GM18907 (cell line): ENCODE measurements at regions not wholly inside any gene's neighbourhood (a gene's known extent, or its start where the extent isn't known, plus 50 kb on each side); places are given as distances from the start of the nearest gene placed in this dataset.

Source experiments
- ATAC-seq: cut with Tn5 transposase; IDR thresholded peaks from one replicate; pipeline ENCODE4 v1.9.1; 2021; ENCODE audit warnings: mild to moderate bottlenecking, moderate library complexity; ENCODE audit not compliant: unreplicated experiment

DNA sequence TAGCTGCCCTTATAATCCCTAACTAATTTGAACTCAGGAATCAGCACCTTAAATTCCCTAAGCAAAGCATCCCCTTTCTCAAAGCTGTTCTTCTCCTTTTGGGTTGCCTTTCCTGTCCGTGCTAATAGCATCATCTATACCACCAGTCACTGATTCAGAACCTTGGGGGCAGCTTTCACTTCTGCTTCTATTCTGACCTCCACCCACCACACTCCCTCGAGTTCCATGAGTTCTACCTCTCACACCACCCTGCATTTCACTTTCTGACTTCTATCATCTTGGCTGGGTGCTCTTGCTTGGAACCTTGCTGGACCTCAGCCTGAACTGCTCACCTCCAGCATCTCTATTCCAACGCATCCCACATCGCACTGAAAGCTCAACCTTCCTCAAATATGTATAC, 55.4 kb upstream of the KCNMB2 start:
- peak; percentile 99 for ATAC-seq

DNA sequence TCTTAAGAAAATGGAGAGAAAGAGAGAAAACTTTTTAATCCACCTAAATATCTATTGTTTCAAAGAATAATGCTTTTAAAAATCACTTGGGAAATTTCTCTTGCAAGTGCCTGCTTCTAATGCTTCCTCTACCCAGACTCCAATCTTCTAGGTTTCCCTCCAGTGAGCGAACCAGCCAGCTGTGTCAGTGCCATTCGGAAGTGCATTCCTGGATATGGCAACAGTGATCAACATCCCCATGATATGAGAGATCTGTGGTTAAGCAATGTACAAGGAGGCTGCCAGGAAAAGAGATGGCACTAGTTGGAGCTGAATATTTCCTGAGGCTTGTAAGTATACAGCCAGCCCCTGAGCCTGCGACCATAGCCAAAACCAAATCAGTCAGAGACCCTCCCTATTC, 53.3 kb upstream of the KCNMB2 start:
- no peak for ATAC-seq

DNA sequence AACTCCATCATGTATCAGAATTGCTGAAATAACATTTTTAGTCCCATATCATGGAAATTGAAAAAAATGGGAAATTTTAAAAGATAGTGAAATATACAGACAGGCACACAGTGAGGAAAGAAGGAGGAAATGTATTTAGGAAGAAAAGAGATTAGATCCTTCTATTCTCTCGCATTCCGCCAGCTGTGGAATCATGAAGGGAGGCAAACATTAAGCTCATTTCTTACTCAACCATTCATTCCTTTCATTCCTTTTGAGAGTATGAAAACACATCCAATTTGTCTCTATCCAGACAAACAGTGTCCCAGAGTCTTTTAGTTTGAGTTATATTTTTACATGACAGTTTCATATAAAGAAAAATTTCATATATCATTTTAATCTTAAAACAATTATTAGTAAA, 52.5 kb upstream of the KCNMB2 start:
- ATAC-seq: no peak

GRCh38 chr3:178485756-178486155, 50.5 kb upstream of the KCNMB2 start:
- no peak for ATAC-seq
